Activated CD4-positive, alpha-beta memory T cell treated with anti-CD3 and anti-CD28 coated beads, Interleukin-2, amount 10 ng/mL, durations not matched to agents 7 days and 5 days (primary cell): ENCODE measurements at regions not wholly inside any gene's neighbourhood (a gene's known extent, or its start where the extent isn't known, plus 50 kb on each side); places are given as distances from the start of the nearest gene placed in this dataset.

Experiments used
- CTCF ChIA-PET: fragments of 350-600 bp; sonication (Branson Sonifier 250); formaldehyde crosslinking; loops from one replicate; lab custom pipeline; 2021; ENCODE audit warnings: antibody characterized with exemption, inconsistent platforms; lab: Charles Lee
- POLR2A ChIA-PET: fragments of 350-600 bp; sonication (Branson Sonifier 250); formaldehyde crosslinking; loops from one replicate; lab custom pipeline; 2021; ENCODE audit warnings: antibody characterized with exemption; lab: Charles Lee
- DNase-seq: peaks from one replicate; pipeline ENCODE4 v3.0.0-alpha.2; 2020
- H3K27ac Mint-ChIP-seq: one replicate; pipeline ENCODE4 v1.8.0; 2021; ENCODE audit warnings: mild to moderate bottlenecking, mixed read lengths
- H3K27me3 Mint-ChIP-seq: one replicate; pipeline ENCODE4 v1.8.0; 2021; ENCODE audit warnings: mixed read lengths
- H3K36me3 Mint-ChIP-seq: one replicate; pipeline ENCODE4 v1.8.0; 2021; ENCODE audit warnings: low read depth, mixed read lengths
- H3K4me1 Mint-ChIP-seq: one replicate; pipeline ENCODE4 v1.8.0; 2021; ENCODE audit warnings: mixed read lengths
- H3K4me3 Mint-ChIP-seq: one replicate; pipeline ENCODE4 v1.8.0; 2021; ENCODE audit warnings: mild to moderate bottlenecking, mixed read lengths
- H3K9me3 Mint-ChIP-seq: one replicate; pipeline ENCODE4 v1.8.0; 2021; ENCODE audit warnings: mixed read lengths

- POLR2A ChIA-PET: no interaction called here
Observed at GRCh38 chr5:89213573-89213972, 330.6 kb upstream of the MEF2C start.

GRCh38 chr5:89211836-89212235 lies 328.9 kb upstream of the MEF2C start:
- H3K4me1 Mint-ChIP-seq: no peaks in the 10 kb centered on the region
- no peaks in the 10 kb centered on the region for H3K36me3 Mint-ChIP-seq
- ChIA-PET CTCF (no interaction called here), POLR2A (no interaction called here)
- no peaks in the 10 kb centered on the region for H3K9me3 Mint-ChIP-seq
- H3K27ac Mint-ChIP-seq: no peak overlapping the region
- DNase-seq: no peak
- no peaks in the 10 kb centered on the region for H3K27me3 Mint-ChIP-seq
- no peak overlapping the region for H3K4me3 Mint-ChIP-seq

More at GRCh38 chr5:89213573-89213972, 330.6 kb upstream of the MEF2C start:
- CTCF ChIA-PET: no interaction called here
- DNase-seq: no peak
- no peaks in the 10 kb centered on the region for H3K9me3 Mint-ChIP-seq
- no peaks in the 10 kb centered on the region for H3K4me1 Mint-ChIP-seq
- H3K27me3 Mint-ChIP-seq: no peaks in the 10 kb centered on the region
- H3K36me3 Mint-ChIP-seq: no peaks in the 10 kb centered on the region
- no peak overlapping the region for H3K27ac Mint-ChIP-seq
- H3K4me3 Mint-ChIP-seq: no peak overlapping the region

- H3K4me3 Mint-ChIP-seq: no peak overlapping the region
- POLR2A ChIA-PET: no interaction called here
- no peak overlapping the region for H3K27ac Mint-ChIP-seq
- no peaks in the 10 kb centered on the region for H3K27me3 Mint-ChIP-seq
- DNase-seq: no peak
- no peaks in the 10 kb centered on the region for H3K36me3 Mint-ChIP-seq
- H3K9me3 Mint-ChIP-seq: no peaks in the 10 kb centered on the region
- CTCF ChIA-PET: no interaction called here
- H3K4me1 Mint-ChIP-seq: no peaks in the 10 kb centered on the region
Observed at GRCh38 chr5:89208811-89209210, 325.8 kb upstream of the MEF2C start.

GRCh38 chr5:89208392-89208791 lies 325.4 kb upstream of the MEF2C start:
- no peak for DNase-seq
- no peaks in the 10 kb centered on the region for H3K27me3 Mint-ChIP-seq
- H3K36me3 Mint-ChIP-seq: no peaks in the 10 kb centered on the region
- no peak overlapping the region for H3K4me3 Mint-ChIP-seq
- CTCF ChIA-PET: no interaction called here
- no peak overlapping the region for H3K27ac Mint-ChIP-seq
- POLR2A ChIA-PET: no interaction called here
- no peaks in the 10 kb centered on the region for H3K9me3 Mint-ChIP-seq
- no peaks in the 10 kb centered on the region for H3K4me1 Mint-ChIP-seq

GRCh38 chr5:89204756-89205155 lies 321.8 kb upstream of the MEF2C start:
- Mint-ChIP-seq H3K36me3 (no peaks in the 10 kb centered on the region), H3K4me1 (no peaks in the 10 kb centered on the region), H3K9me3 (peaks cover 6% of the 10 kb centered on the region), H3K27ac (no peak overlapping the region), H3K27me3 (no peaks in the 10 kb centered on the region), H3K4me3 (no peak overlapping the region)
- no peak for DNase-seq
- ChIA-PET POLR2A (no interaction called here), CTCF (no interaction called here)

GRCh38 chr5:89203611-89204010 lies 320.6 kb upstream of the MEF2C start:
- H3K27ac Mint-ChIP-seq: no peak overlapping the region
- ChIA-PET POLR2A (no interaction called here), CTCF (no interaction called here)
- H3K36me3 Mint-ChIP-seq: no peaks in the 10 kb centered on the region
- DNase-seq: no peak
- H3K4me3 Mint-ChIP-seq: no peak overlapping the region
- no peaks in the 10 kb centered on the region for H3K4me1 Mint-ChIP-seq
- H3K9me3 Mint-ChIP-seq: peaks cover 12% of the 10 kb centered on the region
- H3K27me3 Mint-ChIP-seq: no peaks in the 10 kb centered on the region

- ChIA-PET CTCF (no interaction called here), POLR2A (no interaction called here)
- Mint-ChIP-seq H3K27ac (no peak overlapping the region), H3K4me3 (no peak overlapping the region), H3K4me1 (no peaks in the 10 kb centered on the region), H3K36me3 (no peaks in the 10 kb centered on the region), H3K9me3 (peaks cover 12% of the 10 kb centered on the region), H3K27me3 (no peaks in the 10 kb centered on the region)
- no peak for DNase-seq
Observed at GRCh38 chr5:89200899-89201298, 317.9 kb upstream of the MEF2C start.

- no peak overlapping the region for H3K4me3 Mint-ChIP-seq
- H3K36me3 Mint-ChIP-seq: no peaks in the 10 kb centered on the region
- H3K27ac Mint-ChIP-seq: no peak overlapping the region
- CTCF ChIA-PET: no interaction called here
- H3K27me3 Mint-ChIP-seq: no peaks in the 10 kb centered on the region
- POLR2A ChIA-PET: no interaction called here
- no peaks in the 10 kb centered on the region for H3K4me1 Mint-ChIP-seq
- DNase-seq: no peak
- H3K9me3 Mint-ChIP-seq: peaks cover 12% of the 10 kb centered on the region
Observed at GRCh38 chr5:89199306-89199705, 316.3 kb upstream of the MEF2C start.

- no peak overlapping the region for H3K4me3 Mint-ChIP-seq
- no peak overlapping the region for H3K27ac Mint-ChIP-seq
- ChIA-PET CTCF (no interaction called here), POLR2A (no interaction called here)
- DNase-seq: no peak
- H3K27me3 Mint-ChIP-seq: no peaks in the 10 kb centered on the region
- H3K9me3 Mint-ChIP-seq: peaks cover 2% of the 10 kb centered on the region
- H3K36me3 Mint-ChIP-seq: no peaks in the 10 kb centered on the region
- no peaks in the 10 kb centered on the region for H3K4me1 Mint-ChIP-seq
Observed at GRCh38 chr5:89191374-89191773, 308.4 kb upstream of the MEF2C start.

- DNase-seq: no peak
- no peak overlapping the region for H3K4me3 Mint-ChIP-seq
- H3K27ac Mint-ChIP-seq: no peak overlapping the region
- H3K4me1 Mint-ChIP-seq: no peaks in the 10 kb centered on the region
- H3K27me3 Mint-ChIP-seq: no peaks in the 10 kb centered on the region
- peaks cover 2% of the 10 kb centered on the region for H3K9me3 Mint-ChIP-seq
- CTCF ChIA-PET: no interaction called here
- H3K36me3 Mint-ChIP-seq: no peaks in the 10 kb centered on the region
- POLR2A ChIA-PET: no interaction called here
Observed at GRCh38 chr5:89190515-89191265, 307.7 kb upstream of the MEF2C start.

GRCh38 chr5:89187883-89188465 lies 305.0 kb upstream of the MEF2C start:
- ChIA-PET CTCF (no interaction called here), POLR2A (no interaction called here)
- Mint-ChIP-seq H3K36me3 (no peaks in the 10 kb centered on the region), H3K4me3 (no peak overlapping the region), H3K9me3 (no peaks in the 10 kb centered on the region), H3K27me3 (no peaks in the 10 kb centered on the region), H3K4me1 (no peaks in the 10 kb centered on the region), H3K27ac (no peak overlapping the region)
- DNase-seq: no peak

- Mint-ChIP-seq H3K9me3 (no peaks in the 10 kb centered on the region), H3K4me1 (no peaks in the 10 kb centered on the region), H3K36me3 (no peaks in the 10 kb centered on the region), H3K27me3 (no peaks in the 10 kb centered on the region), H3K27ac (no peak overlapping the region), H3K4me3 (no peak overlapping the region)
- no peak for DNase-seq
- ChIA-PET CTCF (no interaction called here), POLR2A (no interaction called here)
Observed at GRCh38 chr5:89187268-89187667, 304.3 kb upstream of the MEF2C start.

GRCh38 chr5:89181546-89181945 lies 298.6 kb upstream of the MEF2C start:
- ChIA-PET POLR2A (no interaction called here), CTCF (no interaction called here)
- Mint-ChIP-seq H3K36me3 (no peaks in the 10 kb centered on the region), H3K9me3 (no peaks in the 10 kb centered on the region), H3K27ac (no peak overlapping the region), H3K27me3 (no peaks in the 10 kb centered on the region), H3K4me1 (no peaks in the 10 kb centered on the region), H3K4me3 (no peak overlapping the region)
- no peak for DNase-seq

GRCh38 chr5:89179731-89180130 lies 296.7 kb upstream of the MEF2C start:
- no peak overlapping the region for H3K27ac Mint-ChIP-seq
- no peak for DNase-seq
- ChIA-PET POLR2A (no interaction called here), CTCF (no interaction called here)
- H3K9me3 Mint-ChIP-seq: no peaks in the 10 kb centered on the region
- no peaks in the 10 kb centered on the region for H3K27me3 Mint-ChIP-seq
- no peaks in the 10 kb centered on the region for H3K36me3 Mint-ChIP-seq
- H3K4me1 Mint-ChIP-seq: no peaks in the 10 kb centered on the region
- H3K4me3 Mint-ChIP-seq: no peak overlapping the region
